ENCODE measurements at regions not wholly inside any gene's neighbourhood (a gene's known extent, or its start where the extent isn't known, plus 50 kb on each side); places are given as distances from the start of the nearest gene placed in this dataset.

DNA sequence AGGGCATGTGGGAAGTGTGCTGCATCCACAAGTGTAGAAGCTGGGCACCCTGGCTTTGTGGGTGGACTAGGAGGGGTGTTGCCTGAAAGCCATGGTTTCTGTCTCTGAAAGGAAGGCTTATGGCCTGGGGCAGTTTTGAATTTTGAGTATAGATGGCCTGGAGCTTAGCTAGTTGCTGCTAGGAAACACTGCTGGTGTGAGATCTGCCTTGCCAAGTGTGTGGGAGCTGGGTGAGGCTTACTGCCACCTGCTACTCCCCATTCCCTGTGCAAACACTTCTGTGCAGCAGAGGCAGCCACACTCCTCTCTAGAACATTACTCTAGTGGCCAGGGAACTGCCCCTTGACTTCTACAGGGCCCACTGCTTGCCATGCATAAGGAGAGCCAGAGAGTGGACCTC is 831.7 kb upstream of the LRRTM1 start:
- TF ChIP-seq, protein P1, sequence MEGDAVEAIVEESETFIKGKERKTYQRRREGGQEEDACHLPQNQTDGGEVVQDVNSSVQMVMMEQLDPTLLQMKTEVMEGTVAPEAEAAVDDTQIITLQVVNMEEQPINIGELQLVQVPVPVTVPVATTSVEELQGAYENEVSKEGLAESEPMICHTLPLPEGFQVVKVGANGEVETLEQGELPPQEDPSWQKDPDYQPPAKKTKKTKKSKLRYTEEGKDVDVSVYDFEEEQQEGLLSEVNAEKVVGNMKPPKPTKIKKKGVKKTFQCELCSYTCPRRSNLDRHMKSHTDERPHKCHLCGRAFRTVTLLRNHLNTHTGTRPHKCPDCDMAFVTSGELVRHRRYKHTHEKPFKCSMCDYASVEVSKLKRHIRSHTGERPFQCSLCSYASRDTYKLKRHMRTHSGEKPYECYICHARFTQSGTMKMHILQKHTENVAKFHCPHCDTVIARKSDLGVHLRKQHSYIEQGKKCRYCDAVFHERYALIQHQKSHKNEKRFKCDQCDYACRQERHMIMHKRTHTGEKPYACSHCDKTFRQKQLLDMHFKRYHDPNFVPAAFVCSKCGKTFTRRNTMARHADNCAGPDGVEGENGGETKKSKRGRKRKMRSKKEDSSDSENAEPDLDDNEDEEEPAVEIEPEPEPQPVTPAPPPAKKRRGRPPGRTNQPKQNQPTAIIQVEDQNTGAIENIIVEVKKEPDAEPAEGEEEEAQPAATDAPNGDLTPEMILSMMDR (IDR thresholded peaks at IDR 0.05): no peak
- no peak for TF ChIP-seq CEBPB (IDR thresholded peaks at IDR 0.05)
- TF ChIP-seq KDM1A (IDR thresholded peaks at IDR 0.05; ENCODE audit: low read depth): no peak
- TF ChIP-seq, protein P2, sequence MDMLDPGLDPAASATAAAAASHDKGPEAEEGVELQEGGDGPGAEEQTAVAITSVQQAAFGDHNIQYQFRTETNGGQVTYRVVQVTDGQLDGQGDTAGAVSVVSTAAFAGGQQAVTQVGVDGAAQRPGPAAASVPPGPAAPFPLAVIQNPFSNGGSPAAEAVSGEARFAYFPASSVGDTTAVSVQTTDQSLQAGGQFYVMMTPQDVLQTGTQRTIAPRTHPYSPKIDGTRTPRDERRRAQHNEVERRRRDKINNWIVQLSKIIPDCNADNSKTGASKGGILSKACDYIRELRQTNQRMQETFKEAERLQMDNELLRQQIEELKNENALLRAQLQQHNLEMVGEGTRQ (IDR thresholded peaks at IDR 0.05): no peak
- no peak for TF ChIP-seq ZC3H11A (IDR thresholded peaks at IDR 0.05)
- TF ChIP-seq POLR2AphosphoS2 (conservative IDR thresholded peaks at IDR 0.05; ENCODE audit: low read length): no peak
- TF ChIP-seq RCOR1 (IDR thresholded peaks at IDR 0.05; ENCODE audit: low read depth, low read length): no peak
- TF ChIP-seq POLR2A (IDR thresholded peaks at IDR 0.05; ENCODE audit: low read length): no peak
- no peak for TF ChIP-seq EP300 (IDR thresholded peaks at IDR 0.05)
- no peak for TF ChIP-seq RAD21 (conservative IDR thresholded peaks at IDR 0.05 in 1 of 2, IDR thresholded peaks at IDR 0.05 in 1 of 2)
